Transverse colon (tissue), 4 donors: ENCODE measurements at regions not wholly inside any gene's neighbourhood (a gene's known extent, or its start where the extent isn't known, plus 50 kb on each side); places are given as distances from the start of the nearest gene placed in this dataset.

ENCODE experiments used
- CTCF ChIP-seq, 5 experiments: fragments of 200-600 bp in 3 of 5; fragments of 450-650 bp in 2 of 5; sonication (generic) in 3 of 5; IDR thresholded peaks; 1 replicate in 2 of 5; 2 replicates in 3 of 5; pipeline ENCODE4 v1.5.1; 2016 to 2017; ENCODE audit warnings: antibody characterized with exemption in 5 of 5, inconsistent platforms in 3 of 5, mild to moderate bottlenecking in 2 of 5, moderate library complexity in 1 of 5
- EP300 ChIP-seq: sonication (generic); formaldehyde crosslinking; IDR thresholded peaks from one replicate; pipeline ENCODE4 v1.6.1; 2017; ENCODE audit warnings: antibody characterized with exemption, low read depth
- POLR2A ChIP-seq: fragments of 450-650 bp; IDR thresholded peaks from one replicate; pipeline ENCODE4 v1.6.1; 2016; ENCODE audit warnings: antibody characterized with exemption, mild to moderate bottlenecking, moderate library complexity
- POLR2AphosphoS5 ChIP-seq, 3 donors: sonication (generic); formaldehyde crosslinking; IDR thresholded peaks; one replicate each; pipeline ENCODE4 v1.6.1; 2016; ENCODE audit warnings: antibody characterized with exemption in 3 of 3

GRCh38 chr5:56319526-56320181, 86.5 kb upstream of the ANKRD55 start:
- no peak for TF ChIP-seq CTCF (IDR thresholded peaks at IDR 0.05)
- no peak for TF ChIP-seq POLR2A
- TF ChIP-seq POLR2AphosphoS5 (IDR thresholded peaks at IDR 0.05), result no peak
- TF ChIP-seq EP300, result no peak
